Uterus (tissue), 2 donors: ENCODE measurements at regions not wholly inside any gene's neighbourhood (a gene's known extent, or its start where the extent isn't known, plus 50 kb on each side); places are given as distances from the start of the nearest gene placed in this dataset.

Source experiments
- POLR2A ChIP-seq, 2 donors: fragments of 450-650 bp; IDR thresholded peaks; one replicate each; pipeline ENCODE4 v1.6.1; 2016; ENCODE audit warnings: antibody characterized with exemption in 2 of 2, mild to moderate bottlenecking in 1 of 2, moderate library complexity in 1 of 2
- TF ChIP-seq, protein P1 (sequence below), 4 experiments: fragments of 200-600 bp in 2 of 4; fragments of 450-650 bp in 2 of 4; sonication (generic) in 2 of 4; IDR thresholded peaks; one replicate each; pipeline ENCODE4 v1.5.1; 2016 to 2019; ENCODE audit warnings: antibody characterized with exemption in 4 of 4, mild to moderate bottlenecking in 2 of 4, moderate library complexity in 1 of 4

DNA sequence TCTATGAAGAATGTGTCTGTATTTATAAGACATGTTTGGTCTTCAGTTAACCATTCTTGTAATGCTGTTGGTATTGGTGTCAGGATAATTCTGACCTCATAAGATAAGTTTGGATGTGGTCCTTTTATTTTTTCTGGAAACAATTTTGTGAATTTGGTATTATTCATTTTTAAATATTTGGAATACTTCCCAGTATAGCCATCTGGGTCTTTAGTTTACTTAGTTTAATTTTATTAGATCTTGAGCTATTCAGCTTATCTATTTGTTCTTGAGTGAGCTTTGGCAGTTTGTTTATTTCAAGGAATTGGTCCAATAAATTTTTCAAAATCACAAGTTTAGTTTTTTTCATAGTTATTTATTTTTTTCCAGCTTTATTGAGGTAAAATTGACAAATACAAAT is 335.4 kb upstream of the PCDH20 start:
- TF ChIP-seq, protein P1, sequence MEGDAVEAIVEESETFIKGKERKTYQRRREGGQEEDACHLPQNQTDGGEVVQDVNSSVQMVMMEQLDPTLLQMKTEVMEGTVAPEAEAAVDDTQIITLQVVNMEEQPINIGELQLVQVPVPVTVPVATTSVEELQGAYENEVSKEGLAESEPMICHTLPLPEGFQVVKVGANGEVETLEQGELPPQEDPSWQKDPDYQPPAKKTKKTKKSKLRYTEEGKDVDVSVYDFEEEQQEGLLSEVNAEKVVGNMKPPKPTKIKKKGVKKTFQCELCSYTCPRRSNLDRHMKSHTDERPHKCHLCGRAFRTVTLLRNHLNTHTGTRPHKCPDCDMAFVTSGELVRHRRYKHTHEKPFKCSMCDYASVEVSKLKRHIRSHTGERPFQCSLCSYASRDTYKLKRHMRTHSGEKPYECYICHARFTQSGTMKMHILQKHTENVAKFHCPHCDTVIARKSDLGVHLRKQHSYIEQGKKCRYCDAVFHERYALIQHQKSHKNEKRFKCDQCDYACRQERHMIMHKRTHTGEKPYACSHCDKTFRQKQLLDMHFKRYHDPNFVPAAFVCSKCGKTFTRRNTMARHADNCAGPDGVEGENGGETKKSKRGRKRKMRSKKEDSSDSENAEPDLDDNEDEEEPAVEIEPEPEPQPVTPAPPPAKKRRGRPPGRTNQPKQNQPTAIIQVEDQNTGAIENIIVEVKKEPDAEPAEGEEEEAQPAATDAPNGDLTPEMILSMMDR (IDR thresholded peaks at IDR 0.05) = no peak
- TF ChIP-seq POLR2A (IDR thresholded peaks at IDR 0.05) = no peak
